Lower leg skin (tissue), 4 donors: ENCODE measurements at regions not wholly inside any gene's neighbourhood (a gene's known extent, or its start where the extent isn't known, plus 50 kb on each side); places are given as distances from the start of the nearest gene placed in this dataset.

Source experiments
- DNase-seq, 2 donors: peaks; one replicate each; pipeline ENCODE4 v3.0.0-alpha.2; 2019; ENCODE audit warnings: low spot score in 2 of 2
- H3K4me3 ChIP-seq: fragments of 200-600 bp; sonication (generic); 2 replicates; pipeline ENCODE4 v1.5.1; 2017; ENCODE audit warnings: mild to moderate bottlenecking, low read depth; ENCODE audit not compliant: poor library complexity, severe bottlenecking
- POLR2A ChIP-seq, 2 donors: fragments of 450-650 bp; IDR thresholded peaks; one replicate each; pipeline ENCODE4 v1.6.1; 2016 to 2017; ENCODE audit warnings: antibody characterized with exemption in 2 of 2, mild to moderate bottlenecking in 1 of 2, moderate library complexity in 1 of 2
- WGBS, 2 donors: methylation state at CpG; one replicate each; pipeline ENCODE4 v1.1.5; 2018; 5-methylcytosine and 5-hydroxymethylcytosine counted together
- intact Hi-C: fragments of 100-400 bp; cut with DNase I; formaldehyde crosslinking; loops from one replicate; pipeline ENCODE4 v1.15.0; 2023; ENCODE audit warnings: low total_unique reads
- TF ChIP-seq, protein P1 (sequence below), 3 donors: fragments of 450-650 bp; IDR thresholded peaks; one replicate each; pipeline ENCODE4 v1.5.1; 2016; ENCODE audit warnings: antibody characterized with exemption in 3 of 3, mild to moderate bottlenecking in 3 of 3, moderate library complexity in 2 of 3

DNA sequence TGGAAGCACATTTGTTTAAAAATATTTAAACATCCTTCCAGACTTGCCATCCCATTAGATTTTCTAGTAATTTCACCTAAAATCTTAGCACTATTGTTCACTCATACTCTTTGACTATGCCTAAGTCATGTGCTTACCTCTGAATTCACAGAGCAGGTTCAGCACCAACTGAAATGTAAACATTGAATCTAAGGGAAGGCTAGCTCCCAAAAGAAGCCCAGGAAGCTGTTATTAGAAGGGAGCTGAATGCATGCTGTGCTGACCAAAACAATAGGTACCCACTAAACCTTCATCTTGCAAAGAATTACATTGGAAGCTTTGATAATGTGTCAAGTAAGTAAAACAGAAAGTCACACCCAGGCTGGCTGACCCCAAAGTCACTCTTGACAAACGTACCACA is 571.3 kb downstream of the GABRG2 start:
- no peak overlapping the region for H3K4me3 ChIP-seq
- intact Hi-C loops = no loop called here
- WGBS, 2 donors = 31 to 44% methylated on average over 1 of the region's 1 CpG
- no peak for DNase-seq
- no peak for TF ChIP-seq POLR2A (IDR thresholded peaks at IDR 0.05)
- TF ChIP-seq, protein P1, sequence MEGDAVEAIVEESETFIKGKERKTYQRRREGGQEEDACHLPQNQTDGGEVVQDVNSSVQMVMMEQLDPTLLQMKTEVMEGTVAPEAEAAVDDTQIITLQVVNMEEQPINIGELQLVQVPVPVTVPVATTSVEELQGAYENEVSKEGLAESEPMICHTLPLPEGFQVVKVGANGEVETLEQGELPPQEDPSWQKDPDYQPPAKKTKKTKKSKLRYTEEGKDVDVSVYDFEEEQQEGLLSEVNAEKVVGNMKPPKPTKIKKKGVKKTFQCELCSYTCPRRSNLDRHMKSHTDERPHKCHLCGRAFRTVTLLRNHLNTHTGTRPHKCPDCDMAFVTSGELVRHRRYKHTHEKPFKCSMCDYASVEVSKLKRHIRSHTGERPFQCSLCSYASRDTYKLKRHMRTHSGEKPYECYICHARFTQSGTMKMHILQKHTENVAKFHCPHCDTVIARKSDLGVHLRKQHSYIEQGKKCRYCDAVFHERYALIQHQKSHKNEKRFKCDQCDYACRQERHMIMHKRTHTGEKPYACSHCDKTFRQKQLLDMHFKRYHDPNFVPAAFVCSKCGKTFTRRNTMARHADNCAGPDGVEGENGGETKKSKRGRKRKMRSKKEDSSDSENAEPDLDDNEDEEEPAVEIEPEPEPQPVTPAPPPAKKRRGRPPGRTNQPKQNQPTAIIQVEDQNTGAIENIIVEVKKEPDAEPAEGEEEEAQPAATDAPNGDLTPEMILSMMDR (IDR thresholded peaks at IDR 0.05) = no peak

DNA sequence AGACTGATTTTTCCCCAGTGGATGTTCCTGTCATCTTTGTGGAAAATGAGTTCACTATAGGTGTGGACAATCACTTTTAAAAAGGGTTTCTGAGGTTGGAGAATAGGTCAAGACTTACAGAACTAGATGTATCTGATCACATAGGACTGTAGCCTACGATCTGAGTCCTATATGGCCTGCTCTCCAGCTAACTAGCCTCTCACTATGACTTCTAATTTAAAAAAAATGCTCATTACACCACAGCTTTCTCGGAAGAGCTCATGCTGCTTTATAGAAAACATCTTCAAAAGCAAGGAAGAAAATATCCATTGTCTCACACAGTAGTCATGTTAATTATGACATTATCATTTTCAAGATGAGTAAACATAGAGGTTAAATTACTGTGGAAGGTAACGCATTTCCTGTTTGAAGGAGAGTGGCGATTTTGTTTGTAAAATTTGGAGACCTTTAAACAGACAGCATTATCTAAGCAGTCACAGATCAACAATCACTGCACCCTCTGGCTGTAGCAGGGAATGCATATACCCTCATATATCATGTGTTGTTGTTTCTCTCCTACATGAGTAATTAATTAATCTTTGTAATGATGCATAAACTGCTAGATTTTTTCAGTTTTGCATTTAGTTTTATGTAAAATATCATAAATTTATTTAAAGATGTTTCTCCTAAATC is 573.7 kb downstream of the GABRG2 start:
- 33 to 34% methylated on average over 4 of the region's 4 CpGs for WGBS, 2 donors
- intact Hi-C loops = loop anchor here (5.0 kb wide), 1 partner anchor 1889 kb away; no protein-coding TSS in a partner anchor
- H3K4me3 ChIP-seq = no peak overlapping the region
- TF ChIP-seq, protein P1 (IDR thresholded peaks at IDR 0.05) = no peak
- no peak for TF ChIP-seq POLR2A (IDR thresholded peaks at IDR 0.05)
- DNase-seq = no peak

DNA sequence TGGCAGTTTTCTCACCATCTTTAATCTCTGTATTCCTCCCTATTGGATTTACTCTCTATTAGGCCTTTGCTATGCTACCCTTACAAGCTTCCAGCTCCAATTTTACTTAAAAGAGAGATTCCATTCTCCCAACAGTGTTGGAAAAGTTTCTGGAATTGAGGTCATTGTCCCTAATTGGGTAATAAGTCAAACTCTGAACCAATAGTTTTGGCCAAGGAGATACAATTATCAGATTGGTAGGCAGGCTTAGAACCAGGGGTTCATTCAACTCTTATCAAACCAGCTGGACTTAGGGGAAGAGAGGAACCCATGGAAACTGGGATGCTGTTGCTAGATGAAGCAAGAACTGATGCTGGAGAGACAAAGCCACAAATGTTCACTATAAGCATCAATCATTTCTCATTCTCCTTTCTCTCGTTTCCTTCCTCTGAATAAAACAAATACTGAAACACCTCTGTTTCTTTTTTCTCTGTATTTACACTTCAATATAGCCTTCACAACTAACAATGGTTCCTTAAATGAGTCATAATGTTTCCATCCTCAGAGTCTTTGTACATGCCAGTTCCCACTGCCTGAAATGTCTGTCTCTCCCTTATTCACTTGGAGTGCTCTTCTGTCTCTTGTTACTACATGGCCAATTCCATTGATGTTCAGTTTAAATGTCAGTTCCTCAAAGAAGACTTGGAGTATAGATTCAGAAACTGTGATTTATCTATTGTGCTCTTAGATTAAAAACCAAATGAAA is 587.3 kb downstream of the GABRG2 start:
- 75 to 81% methylated on average over 1 of the region's 1 CpG for WGBS, 2 donors

DNA sequence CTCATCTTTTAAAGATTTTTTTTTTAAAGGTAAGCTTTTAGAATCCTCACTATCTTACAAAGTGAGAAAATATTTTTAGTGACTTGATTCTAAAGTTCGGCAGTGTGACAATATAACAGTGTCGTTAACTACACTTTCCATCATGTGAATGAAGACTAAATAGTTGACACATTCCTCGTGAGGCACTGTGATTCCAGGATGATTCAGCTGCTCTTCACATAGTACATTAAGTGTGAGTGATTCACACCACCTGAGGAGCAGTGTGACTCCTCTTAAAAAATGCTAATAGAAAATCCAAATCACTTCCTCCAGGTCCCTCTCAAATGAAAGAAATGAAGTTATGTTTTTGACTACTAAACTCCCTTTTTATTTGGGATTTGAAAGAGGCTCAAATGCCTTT is 589.5 kb downstream of the GABRG2 start:
- TF ChIP-seq, protein P1 (IDR thresholded peaks at IDR 0.05) = no peak
- TF ChIP-seq POLR2A (IDR thresholded peaks at IDR 0.05) = no peak
- 64 to 79% methylated on average over 3 of the region's 3 CpGs for WGBS, 2 donors
- no peak overlapping the region for H3K4me3 ChIP-seq
- no peak for DNase-seq
- intact Hi-C loops = no loop called here

More for the DNA sequence above, 587.3 kb downstream of the GABRG2 start:
- TF ChIP-seq POLR2A (IDR thresholded peaks at IDR 0.05) = no peak
- TF ChIP-seq, protein P1 (IDR thresholded peaks at IDR 0.05) = no peak
- intact Hi-C loops = no loop called here
- no peak overlapping the region for H3K4me3 ChIP-seq
- DNase-seq = no peak

DNA sequence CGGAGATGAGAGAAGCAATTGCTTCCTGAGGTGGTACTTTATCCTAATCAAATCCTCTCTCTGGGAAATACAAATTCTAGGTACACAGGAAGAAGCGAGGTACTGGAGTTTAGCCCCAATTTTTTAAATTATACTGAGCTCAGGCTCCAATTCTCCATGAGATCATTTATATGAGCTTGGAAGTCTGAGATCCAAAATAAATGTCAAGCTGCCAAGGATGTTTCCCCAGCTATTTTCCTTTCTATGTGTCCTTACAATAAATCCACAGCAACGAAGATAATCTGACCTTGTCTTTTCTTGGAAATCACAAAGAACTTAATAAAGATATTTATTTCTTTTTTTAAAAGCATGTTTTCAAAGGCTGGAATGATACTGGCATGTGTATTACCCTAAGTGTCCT is 597.3 kb downstream of the GABRG2 start:
- DNase-seq = no peak
- no peak for TF ChIP-seq POLR2A (IDR thresholded peaks at IDR 0.05)
- TF ChIP-seq, protein P1 (IDR thresholded peaks at IDR 0.05) = no peak
- intact Hi-C loops = no loop called here
- WGBS, 2 donors = 80 to 81% methylated on average over 3 of the region's 3 CpGs
- no peak overlapping the region for H3K4me3 ChIP-seq
